HG02759 (cell line): ENCODE measurements at regions not wholly inside any gene's neighbourhood (a gene's known extent, or its start where the extent isn't known, plus 50 kb on each side); places are given as distances from the start of the nearest gene placed in this dataset.

ENCODE experiments used
- ATAC-seq: cut with Tn5 transposase; IDR thresholded peaks from one replicate; pipeline ENCODE4 v1.9.1; 2021; ENCODE audit warnings: mild to moderate bottlenecking, moderate library complexity; ENCODE audit not compliant: unreplicated experiment

GRCh38 chr7:41475801-41476459 lies 227.0 kb downstream of the INHBA start:
- ATAC-seq, result no peak

- no peak for ATAC-seq
Observed at GRCh38 chr7:41472427-41473125, 230.3 kb downstream of the INHBA start.

GRCh38 chr7:41470081-41470480 lies 232.8 kb downstream of the INHBA start:
- ATAC-seq, result no peak

GRCh38 chr7:41467596-41467995 lies 235.3 kb downstream of the INHBA start:
- no peak for ATAC-seq

GRCh38 chr7:41466760-41467384 lies 236.0 kb downstream of the INHBA start:
- ATAC-seq, result no peak

GRCh38 chr7:41465571-41465970 lies 237.3 kb downstream of the INHBA start:
- ATAC-seq, result no peak

GRCh38 chr7:41463770-41464470 lies 239.0 kb downstream of the INHBA start:
- no peak for ATAC-seq

GRCh38 chr7:41459623-41460261 lies 243.1 kb downstream of the INHBA start:
- ATAC-seq, result no peak

GRCh38 chr7:41459183-41459582 lies 243.7 kb downstream of the INHBA start:
- ATAC-seq, result no peak

- no peak for ATAC-seq
Observed at GRCh38 chr7:41457832-41458437, 245.0 kb downstream of the INHBA start.

- no peak for ATAC-seq
Observed at GRCh38 chr7:41451826-41452225, 251.1 kb downstream of the INHBA start.

- no peak for ATAC-seq
Observed at GRCh38 chr7:41449694-41450093, 253.2 kb downstream of the INHBA start.

- ATAC-seq, result no peak
Observed at GRCh38 chr7:41449286-41449685, 253.6 kb downstream of the INHBA start.

- no peak for ATAC-seq
Observed at GRCh38 chr7:41448104-41448503, 254.8 kb downstream of the INHBA start.

- no peak for ATAC-seq
Observed at GRCh38 chr7:41447450-41448042, 255.3 kb downstream of the INHBA start.

GRCh38 chr7:41446606-41447449 lies 256.1 kb downstream of the INHBA start:
- ATAC-seq, result no peak

- no peak for ATAC-seq
Observed at GRCh38 chr7:41445946-41446345, 256.9 kb downstream of the INHBA start.

GRCh38 chr7:41445432-41445831 lies 257.5 kb downstream of the INHBA start:
- ATAC-seq, result no peak

- no peak for ATAC-seq
Observed at GRCh38 chr7:41439515-41439879, 263.4 kb downstream of the INHBA start.
